Keratinocyte (primary cell): ENCODE measurements at regions not wholly inside any gene's neighbourhood (a gene's known extent, or its start where the extent isn't known, plus 50 kb on each side); places are given as distances from the start of the nearest gene placed in this dataset.

Source experiments
- EZH2 ChIP-seq: IDR thresholded peaks from one replicate; pipeline ENCODE4 v1.6.1; 2012; ENCODE audit warnings: inconsistent platforms, mild to moderate bottlenecking, low read length, moderate library complexity
- TF ChIP-seq, protein P1 (sequence below), 3 experiments: IDR thresholded peaks in 1 of 3; conservative IDR thresholded peaks in 1 of 3; optimal IDR thresholded peaks in 1 of 3; 2 replicates in 2 of 3; 3 replicates in 1 of 3; pipeline versions ENCODE3 to v1.5.1; 2011; ENCODE audit warnings: low read length in 3 of 3, mild to moderate bottlenecking in 3 of 3, moderate library complexity in 2 of 3, control low read depth in 1 of 3, inconsistent platforms in 1 of 3; ENCODE audit not compliant: insufficient read depth in 2 of 3; ENCODE audit errors: extremely low read depth in 1 of 3

DNA sequence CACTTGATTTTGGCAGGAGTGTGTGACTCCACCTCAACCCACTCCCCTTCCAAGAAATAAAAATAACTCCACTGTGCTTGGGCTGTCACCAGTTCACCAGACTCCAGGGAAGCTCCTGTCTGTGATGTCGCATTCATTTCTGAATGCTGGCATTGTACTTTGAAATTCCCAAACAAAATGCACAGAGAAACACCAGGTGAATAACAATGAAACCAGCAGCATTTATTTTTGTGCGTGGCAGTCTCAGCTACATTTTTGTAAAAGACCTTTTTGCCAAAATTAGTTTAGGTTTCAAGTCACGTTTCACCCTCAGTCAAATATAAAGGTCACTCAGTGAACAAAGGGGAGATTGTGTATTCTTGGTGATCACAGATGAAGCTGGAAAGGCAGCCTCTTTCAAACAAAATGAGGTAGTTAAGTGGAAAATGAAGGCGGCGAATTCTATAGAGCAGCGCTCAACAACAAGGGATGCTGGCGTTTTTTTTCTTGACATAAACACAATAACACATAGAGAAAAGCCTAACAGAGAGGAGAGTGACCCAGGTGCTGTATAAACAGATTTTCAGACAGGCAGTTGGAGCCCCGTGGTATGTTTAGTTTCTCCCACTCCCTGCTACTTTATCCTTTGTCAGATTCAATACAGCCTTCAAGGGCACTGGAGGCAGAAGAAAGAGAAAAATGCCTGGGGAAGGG lies 210.3 kb upstream of the GCFC2 start:
- TF ChIP-seq, protein P1, sequence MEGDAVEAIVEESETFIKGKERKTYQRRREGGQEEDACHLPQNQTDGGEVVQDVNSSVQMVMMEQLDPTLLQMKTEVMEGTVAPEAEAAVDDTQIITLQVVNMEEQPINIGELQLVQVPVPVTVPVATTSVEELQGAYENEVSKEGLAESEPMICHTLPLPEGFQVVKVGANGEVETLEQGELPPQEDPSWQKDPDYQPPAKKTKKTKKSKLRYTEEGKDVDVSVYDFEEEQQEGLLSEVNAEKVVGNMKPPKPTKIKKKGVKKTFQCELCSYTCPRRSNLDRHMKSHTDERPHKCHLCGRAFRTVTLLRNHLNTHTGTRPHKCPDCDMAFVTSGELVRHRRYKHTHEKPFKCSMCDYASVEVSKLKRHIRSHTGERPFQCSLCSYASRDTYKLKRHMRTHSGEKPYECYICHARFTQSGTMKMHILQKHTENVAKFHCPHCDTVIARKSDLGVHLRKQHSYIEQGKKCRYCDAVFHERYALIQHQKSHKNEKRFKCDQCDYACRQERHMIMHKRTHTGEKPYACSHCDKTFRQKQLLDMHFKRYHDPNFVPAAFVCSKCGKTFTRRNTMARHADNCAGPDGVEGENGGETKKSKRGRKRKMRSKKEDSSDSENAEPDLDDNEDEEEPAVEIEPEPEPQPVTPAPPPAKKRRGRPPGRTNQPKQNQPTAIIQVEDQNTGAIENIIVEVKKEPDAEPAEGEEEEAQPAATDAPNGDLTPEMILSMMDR (optimal IDR thresholded peaks at IDR 0.05 in 1 of 3, IDR thresholded peaks at IDR 0.05 in 1 of 3, conservative IDR thresholded peaks at IDR 0.05 in 1 of 3; ENCODE audit: extremely low read depth in 1 of 3, insufficient read depth in 2 of 3, low read length in 3 of 3) = no peak
- no peak for TF ChIP-seq EZH2
